ENCODE measurements at regions not wholly inside any gene's neighbourhood (a gene's known extent, or its start where the extent isn't known, plus 50 kb on each side); places are given as distances from the start of the nearest gene placed in this dataset.

- Histone ChIP-seq H3K9ac (ENCODE audit: control insufficient read depth, insufficient read depth, low read length) (peak overlapping the region; percentile 10; the same call in 1 of the 2 replicates), H3K27ac (ENCODE audit: control insufficient read depth, insufficient read depth) (peak overlapping the region; percentile 48), H4K20me1 (ENCODE audit: control insufficient read depth, insufficient read depth) (no peaks in the 10 kb centered on the region), H3K79me2 (ENCODE audit: control insufficient read depth, insufficient read depth, low read length) (no peaks in the 10 kb centered on the region; the same call in 1 of the 2 replicates), H3K36me3 (ENCODE audit: control insufficient read depth in 2 of 2, insufficient read depth in 2 of 2, low read length in 1 of 2) (no peaks in the 10 kb centered on the region), H3K27me3 (replicated peaks in 1 of 2; ENCODE audit: control insufficient read depth in 2 of 2, insufficient read depth in 2 of 2, low read length in 1 of 2) (no peaks in the 10 kb centered on the region), H2AFZ (ENCODE audit: control insufficient read depth, low read depth, low read length) (peak overlapping the region; percentile 5; the same call in 1 of the 2 replicates), H3K4me3 (peak overlapping the region; percentile 27; the same call in 1 of the 2 replicates), H3K4me1 (ENCODE audit: control insufficient read depth, insufficient read depth, low read length) (peaks cover 25% of the 10 kb centered on the region), H3K4me2 (ENCODE audit: control insufficient read depth, insufficient read depth) (peak overlapping the region; percentile 12), H3K9me3 (replicated peaks; ENCODE audit: control insufficient read depth, insufficient read depth, low read length) (no peaks in the 10 kb centered on the region)
- in situ Hi-C loops (cut with MboI) (no loop called here), intact Hi-C loops (cut with micrococcal nuclease; ENCODE audit: unreplicated experiment) (loop anchor here (2.0 to 5.0 kb wide), 4 partner anchors 65 to 444 kb away; partner anchors contain the start of gene PLPP3)
- ChIA-PET SMC1A (ENCODE audit: uncharacterized antibody, unreplicated experiment) (interaction anchor here (0.6 to 8.2 kb wide), 48 partner anchors 10 to 1408 kb away, joined by 3 to 79 read pairs (median 6); no protein-coding TSS in a partner anchor), POLR2A (interaction anchor here (0.6 to 4.6 kb wide), 13 partner anchors 12 to 443 kb away, joined by 3 to 28 read pairs (median 3); no protein-coding TSS in a partner anchor), RAD21 (ENCODE audit: unreplicated experiment) (interaction anchor here (0.7 to 8.9 kb wide), 46 partner anchors 10 to 451 kb away, joined by 3 to 71 read pairs (median 4); partner anchors contain the start of gene PLPP3), CTCF (interaction anchor here (0.7 to 3.9 kb wide), 19 partner anchors 10 to 444 kb away, joined by 3 to 22 read pairs (median 4); partner anchors contain the start of gene PLPP3)
- DNase-seq (ENCODE audit: low read depth, low spot score), result peak; percentile 60
- WGBS (ENCODE audit: insufficient coverage, insufficient replicate concordance, low lambda C conversion rate, missing lambda C conversion rate), result 2% methylated on average over 7 of the region's 7 CpGs
- peak; percentile 63 for ATAC-seq
- BruUV-seq (replicated peaks), result TSS peak; percentile 60
- FAIRE-seq, result no peak
- TF ChIP-seq TAF1 (IDR thresholded peaks at IDR 0.05; ENCODE audit: borderline replicate concordance, low read depth, low read length) (no peak), ZBTB11 (CRISPR knock-in tag; IDR thresholded peaks at IDR 0.05) (no peak), ZNF622 (IDR thresholded peaks at IDR 0.05) (no peak; the same call in 1 of the 2 replicates), TARDBP (IDR thresholded peaks at IDR 0.05; ENCODE audit: borderline replicate concordance) (no peak), SIX5 (IDR thresholded peaks at IDR 0.05; ENCODE audit: low read depth, low read length, severe bottlenecking) (no peak), ZBTB40 (IDR thresholded peaks at IDR 0.05; ENCODE audit: borderline replicate concordance) (no peak), RB1 (IDR thresholded peaks at IDR 0.05; ENCODE audit: borderline replicate concordance) (no peak), ATF3 (IDR thresholded peaks at IDR 0.05; ENCODE audit: borderline replicate concordance, extremely low read depth, low read depth, low read length) (no peak)
- TF ChIP-seq, protein P1, sequence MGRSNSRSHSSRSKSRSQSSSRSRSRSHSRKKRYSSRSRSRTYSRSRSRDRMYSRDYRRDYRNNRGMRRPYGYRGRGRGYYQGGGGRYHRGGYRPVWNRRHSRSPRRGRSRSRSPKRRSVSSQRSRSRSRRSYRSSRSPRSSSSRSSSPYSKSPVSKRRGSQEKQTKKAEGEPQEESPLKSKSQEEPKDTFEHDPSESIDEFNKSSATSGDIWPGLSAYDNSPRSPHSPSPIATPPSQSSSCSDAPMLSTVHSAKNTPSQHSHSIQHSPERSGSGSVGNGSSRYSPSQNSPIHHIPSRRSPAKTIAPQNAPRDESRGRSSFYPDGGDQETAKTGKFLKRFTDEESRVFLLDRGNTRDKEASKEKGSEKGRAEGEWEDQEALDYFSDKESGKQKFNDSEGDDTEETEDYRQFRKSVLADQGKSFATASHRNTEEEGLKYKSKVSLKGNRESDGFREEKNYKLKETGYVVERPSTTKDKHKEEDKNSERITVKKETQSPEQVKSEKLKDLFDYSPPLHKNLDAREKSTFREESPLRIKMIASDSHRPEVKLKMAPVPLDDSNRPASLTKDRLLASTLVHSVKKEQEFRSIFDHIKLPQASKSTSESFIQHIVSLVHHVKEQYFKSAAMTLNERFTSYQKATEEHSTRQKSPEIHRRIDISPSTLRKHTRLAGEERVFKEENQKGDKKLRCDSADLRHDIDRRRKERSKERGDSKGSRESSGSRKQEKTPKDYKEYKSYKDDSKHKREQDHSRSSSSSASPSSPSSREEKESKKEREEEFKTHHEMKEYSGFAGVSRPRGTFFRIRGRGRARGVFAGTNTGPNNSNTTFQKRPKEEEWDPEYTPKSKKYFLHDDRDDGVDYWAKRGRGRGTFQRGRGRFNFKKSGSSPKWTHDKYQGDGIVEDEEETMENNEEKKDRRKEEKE (IDR thresholded peaks at IDR 0.05), result no peak
Measured at GRCh38 chr1:56133522-56134472, 445.6 kb downstream of the PLPP3 start.
